KMS-11 (cell line): ENCODE measurements at regions not wholly inside any gene's neighbourhood (a gene's known extent, or its start where the extent isn't known, plus 50 kb on each side); places are given as distances from the start of the nearest gene placed in this dataset.
"Not testable (repeated sequence)": the region's sequence is repeated elsewhere in the genome, so short reads cannot be mapped to it uniquely, and the experiment has no call there.

Experiments
- H2AFZ ChIP-seq: fragments of 200-600 bp; sonication (generic); 2 replicates; pipeline ENCODE4 v1.6.1; 2016; ENCODE audit warnings: antibody characterized with exemption, mixed run types, low read depth
- H3K27ac ChIP-seq: fragments of 200-600 bp; sonication (generic); 2 replicates; pipeline ENCODE4 v1.6.1; 2016; ENCODE audit warnings: mild to moderate bottlenecking, mixed run types
- H3K27me3 ChIP-seq: fragments of 200-600 bp; sonication (generic); 2 replicates; pipeline ENCODE4 v1.6.1; 2017; ENCODE audit warnings: mild to moderate bottlenecking, low read depth, mixed run types, moderate library complexity; ENCODE audit not compliant: insufficient read depth
- H3K36me3 ChIP-seq: fragments of 200-600 bp; sonication (generic); 2 replicates; pipeline ENCODE4 v1.6.1; 2017; ENCODE audit warnings: mild to moderate bottlenecking, mixed run types; ENCODE audit not compliant: insufficient read depth
- H3K4me1 ChIP-seq: fragments of 200-600 bp; sonication (generic); 2 replicates; pipeline ENCODE4 v1.6.1; 2016; ENCODE audit warnings: mild to moderate bottlenecking, low read depth, mixed run types; ENCODE audit not compliant: poor library complexity, severe bottlenecking
- H3K4me2 ChIP-seq: fragments of 200-600 bp; sonication (generic); 2 replicates; pipeline ENCODE4 v1.7.0; 2016; ENCODE audit warnings: mild to moderate bottlenecking, mixed run types
- H3K4me3 ChIP-seq: fragments of 200-600 bp; sonication (generic); IDR thresholded peaks from 2 replicates; pipeline ENCODE4 v1.6.1; 2017; ENCODE audit warnings: low read depth, low read length, mixed read lengths; ENCODE audit not compliant: insufficient read depth
- H3K79me2 ChIP-seq: fragments of 200-600 bp; sonication (generic); 2 replicates; pipeline ENCODE4 v1.6.1; 2016; ENCODE audit warnings: low read depth, mixed run types; ENCODE audit not compliant: insufficient read depth
- H3K9ac ChIP-seq: fragments of 200-600 bp; sonication (generic); 2 replicates; pipeline ENCODE4 v1.6.1; 2016; ENCODE audit warnings: mild to moderate bottlenecking, mixed run types
- H4K20me1 ChIP-seq: fragments of 200-600 bp; sonication (generic); 2 replicates; pipeline ENCODE4 v1.6.1; 2016; ENCODE audit warnings: mild to moderate bottlenecking, mixed run types; ENCODE audit not compliant: insufficient read depth
- CTCF ChIP-seq: fragments of 200-600 bp; sonication (generic); conservative IDR thresholded peaks from 2 replicates; pipeline ENCODE4 v1.6.1; 2017; ENCODE audit warnings: low read depth, mild to moderate bottlenecking, antibody characterized with exemption, low read length, moderate library complexity, mixed read lengths

- Histone ChIP-seq H2AFZ (no peak overlapping the region), H3K4me2 (no peak overlapping the region), H3K4me1 (no peaks in the 10 kb centered on the region), H4K20me1 (no peaks in the 10 kb centered on the region), H3K4me3 (no peak overlapping the region), H3K36me3 (no peaks in the 10 kb centered on the region), H3K79me2 (no peaks in the 10 kb centered on the region), H3K27me3 (no peaks in the 10 kb centered on the region), H3K9ac (no peak overlapping the region), H3K27ac (no peak overlapping the region)
- no peak for TF ChIP-seq CTCF
Measured at GRCh38 chrX:97897998-97898397, 1014.3 kb downstream of the RPA4 start.

GRCh38 chrX:97898798-97899197, 1015.1 kb downstream of the RPA4 start:
- H3K79me2 ChIP-seq, result no peaks in the 10 kb centered on the region
- H2AFZ ChIP-seq, result no peak overlapping the region
- no peaks in the 10 kb centered on the region for H4K20me1 ChIP-seq
- no peaks in the 10 kb centered on the region for H3K27me3 ChIP-seq
- H3K4me3 ChIP-seq, result no peak overlapping the region
- TF ChIP-seq CTCF, result no peak
- no peak overlapping the region for H3K27ac ChIP-seq
- H3K9ac ChIP-seq, result no peak overlapping the region
- H3K4me1 ChIP-seq, result no peaks in the 10 kb centered on the region
- H3K36me3 ChIP-seq, result no peaks in the 10 kb centered on the region
- H3K4me2 ChIP-seq, result no peak overlapping the region

GRCh38 chrX:97907791-97908190, 1024.1 kb downstream of the RPA4 start:
- H3K36me3 ChIP-seq, result no peaks in the 10 kb centered on the region
- no peak overlapping the region for H3K4me3 ChIP-seq
- H3K9ac ChIP-seq, result no peak overlapping the region
- H2AFZ ChIP-seq, result no peak overlapping the region
- no peaks in the 10 kb centered on the region for H3K4me1 ChIP-seq
- TF ChIP-seq CTCF, result no peak
- H3K79me2 ChIP-seq, result no peaks in the 10 kb centered on the region
- no peaks in the 10 kb centered on the region for H3K27me3 ChIP-seq
- H4K20me1 ChIP-seq, result no peaks in the 10 kb centered on the region
- no peak overlapping the region for H3K27ac ChIP-seq
- no peak overlapping the region for H3K4me2 ChIP-seq

- TF ChIP-seq CTCF, result no peak
- Histone ChIP-seq H3K36me3 (no peaks in the 10 kb centered on the region), H3K4me3 (no peak overlapping the region), H4K20me1 (no peaks in the 10 kb centered on the region), H3K9ac (no peak overlapping the region), H3K4me1 (no peaks in the 10 kb centered on the region), H2AFZ (no peak overlapping the region), H3K27ac (no peak overlapping the region), H3K79me2 (no peaks in the 10 kb centered on the region), H3K4me2 (no peak overlapping the region), H3K27me3 (no peaks in the 10 kb centered on the region)
Measured at GRCh38 chrX:97909245-97909644, 1025.5 kb downstream of the RPA4 start.

GRCh38 chrX:97915390-97915789, 1031.7 kb downstream of the RPA4 start:
- not testable (repeated sequence) for H3K36me3 ChIP-seq, H3K9ac ChIP-seq, H3K27me3 ChIP-seq

GRCh38 chrX:97921223-97921622, 1037.5 kb downstream of the RPA4 start:
- H3K4me3 ChIP-seq, H4K20me1 ChIP-seq, H3K79me2 ChIP-seq, H3K36me3 ChIP-seq, H3K9ac ChIP-seq, H2AFZ ChIP-seq, H3K4me1 ChIP-seq, H3K27ac ChIP-seq, H3K4me2 ChIP-seq, H3K27me3 ChIP-seq: not testable (repeated sequence)

More at GRCh38 chrX:97915390-97915789, 1031.7 kb downstream of the RPA4 start:
- not testable (repeated sequence) for H3K4me2 ChIP-seq, H3K27ac ChIP-seq, H4K20me1 ChIP-seq, H2AFZ ChIP-seq, H3K4me3 ChIP-seq, H3K79me2 ChIP-seq, H3K4me1 ChIP-seq
